Mesendoderm (in vitro differentiated cells): ENCODE measurements at regions not wholly inside any gene's neighbourhood (a gene's known extent, or its start where the extent isn't known, plus 50 kb on each side); places are given as distances from the start of the nearest gene placed in this dataset.

Experiments used
- DNase-seq: peaks from one replicate; pipeline ENCODE4 v3.0.0; 2013
- H2AK5ac ChIP-seq: 2 replicates; pipeline ENCODE4 v1.6.1; 2013; ENCODE audit warnings: low read length, inconsistent platforms
- H2BK120ac ChIP-seq: 2 replicates; pipeline ENCODE4 v1.6.1; 2013; ENCODE audit warnings: low read depth, mild to moderate bottlenecking, low read length, moderate library complexity, mixed read lengths
- H2BK15ac ChIP-seq: replicated peaks from 2 replicates; pipeline ENCODE4 v1.6.1; 2013; ENCODE audit warnings: low read depth, mild to moderate bottlenecking, moderate library complexity
- H2BK5ac ChIP-seq: 2 replicates; pipeline ENCODE4 v1.6.1; 2013; ENCODE audit warnings: low read length, inconsistent platforms
- H3K18ac ChIP-seq: 2 replicates; pipeline ENCODE4 v1.6.1; 2013; ENCODE audit warnings: mild to moderate bottlenecking, low read length, mixed read lengths
- H3K23ac ChIP-seq: one replicate; pipeline ENCODE4 v1.6.1; 2013; ENCODE audit warnings: low read length
- H3K27ac ChIP-seq: 2 replicates; pipeline ENCODE4 v1.5.1; 2013; ENCODE audit warnings: low read depth, mild to moderate bottlenecking, inconsistent platforms, low read length, moderate library complexity
- H3K27me3 ChIP-seq: 2 replicates; pipeline ENCODE4 v1.6.1; 2013; ENCODE audit warnings: low read length, control low read depth, mild to moderate bottlenecking, inconsistent platforms; ENCODE audit not compliant: insufficient read depth, poor library complexity
- H3K36me3 ChIP-seq: 2 replicates; pipeline ENCODE4 v1.6.1; 2013; ENCODE audit warnings: low read length, inconsistent platforms; ENCODE audit not compliant: control insufficient read depth, insufficient read depth
- H3K4ac ChIP-seq: one replicate; pipeline ENCODE4 v1.6.1; 2013; ENCODE audit warnings: low read depth, mild to moderate bottlenecking, low read length, moderate library complexity
- H3K4me1 ChIP-seq: 2 replicates; pipeline ENCODE4 v1.6.1; 2013; ENCODE audit warnings: low read depth, low read length, inconsistent platforms; ENCODE audit not compliant: control insufficient read depth
- H3K4me2 ChIP-seq: 2 replicates; pipeline ENCODE4 v1.6.1; 2013; ENCODE audit warnings: low read length
- H3K4me3 ChIP-seq: 2 replicates; pipeline ENCODE4 v1.5.1; 2013; ENCODE audit warnings: mild to moderate bottlenecking, low read length
- H3K56ac ChIP-seq: one replicate; pipeline ENCODE4 v1.6.1; 2013; ENCODE audit warnings: low read length
- H3K79me1 ChIP-seq: 2 replicates; pipeline ENCODE4 v1.6.1; 2013; ENCODE audit warnings: low read length, inconsistent platforms
- H3K79me2 ChIP-seq: 2 replicates; pipeline ENCODE4 v1.6.1; 2013; ENCODE audit warnings: mild to moderate bottlenecking, low read length; ENCODE audit not compliant: control insufficient read depth, insufficient read depth
- H3K9ac ChIP-seq: 2 replicates; pipeline ENCODE4 v1.6.1; 2013; ENCODE audit warnings: low read length, inconsistent platforms
- H4K5ac ChIP-seq: one replicate; pipeline ENCODE4 v1.6.1; 2013; ENCODE audit warnings: low read length
- H4K8ac ChIP-seq: one replicate; pipeline ENCODE4 v1.6.1; 2013; ENCODE audit warnings: low read depth, mild to moderate bottlenecking, control low read depth, low read length, moderate library complexity
- WGBS: extraction: QIAGEN DNeasy Blood & Tissue Kit; methylation state at CpG from one replicate; pipeline ENCODE4 v1.1.7; 2013; ENCODE audit warnings: low lambda C conversion rate, missing lambda C conversion rate; ENCODE audit not compliant: insufficient coverage; ENCODE audit errors: extremely low coverage; 5-methylcytosine and 5-hydroxymethylcytosine counted together

DNA sequence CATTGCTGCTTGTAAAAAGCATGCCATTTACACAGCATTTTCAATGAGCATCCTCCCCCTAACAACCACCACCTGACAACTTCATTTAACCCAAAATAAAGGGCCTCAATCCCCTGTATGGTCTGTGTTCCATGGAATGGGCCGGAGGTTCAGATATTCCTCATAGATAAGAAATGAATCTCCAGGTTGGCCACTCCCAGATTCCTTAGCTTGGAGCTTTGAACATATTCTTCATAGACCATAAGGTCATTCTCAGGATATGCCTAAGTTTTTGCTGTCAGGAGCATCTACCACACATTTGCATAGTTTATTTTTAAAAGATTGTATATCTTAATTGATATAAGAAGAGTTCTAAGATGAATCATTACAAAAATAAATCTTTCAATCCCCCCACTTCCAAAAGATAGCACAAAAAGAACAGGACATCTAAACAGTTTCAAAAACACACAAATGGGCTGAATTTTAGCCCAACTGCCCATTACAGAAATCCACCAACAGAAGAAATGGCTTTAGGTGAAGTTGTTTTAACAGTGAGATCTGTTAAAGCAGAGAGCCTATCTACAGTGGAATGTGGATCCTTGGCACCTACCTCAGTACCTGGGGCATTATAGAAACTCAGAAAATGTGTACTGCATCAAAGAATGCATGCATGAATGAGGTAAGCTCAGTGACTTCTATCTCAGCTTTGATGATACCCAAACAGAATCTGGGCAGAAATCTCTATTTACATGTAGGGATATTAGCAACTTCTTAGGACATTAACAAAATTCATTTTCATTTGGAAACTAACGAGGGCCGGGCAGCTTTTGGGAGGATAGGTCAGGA is 179.8 kb downstream of the SEC61B start:
- no peaks in the 10 kb centered on the region for H3K4me1 ChIP-seq
- no peak overlapping the region for H4K5ac ChIP-seq
- H3K56ac ChIP-seq: no peak overlapping the region
- H3K36me3 ChIP-seq: no peaks in the 10 kb centered on the region
- H3K4ac ChIP-seq: no peak overlapping the region
- no peaks in the 10 kb centered on the region for H3K79me1 ChIP-seq
- H2BK15ac ChIP-seq: no peak overlapping the region
- H2BK120ac ChIP-seq: no peak overlapping the region
- H3K4me3 ChIP-seq: no peak overlapping the region
- no peak for DNase-seq
- no CpG with 5 or more reads among the region's 3 CpGs for WGBS
- H3K27me3 ChIP-seq: no peaks in the 10 kb centered on the region
- H3K9ac ChIP-seq: no peak overlapping the region
- H3K27ac ChIP-seq: no peak overlapping the region
- H3K79me2 ChIP-seq: no peaks in the 10 kb centered on the region
- H2BK5ac ChIP-seq: no peak overlapping the region
- H4K8ac ChIP-seq: no peak overlapping the region
- H3K18ac ChIP-seq: no peak overlapping the region
- H3K4me2 ChIP-seq: no peak overlapping the region
- H2AK5ac ChIP-seq: no peak overlapping the region
- no peak overlapping the region for H3K23ac ChIP-seq

DNA sequence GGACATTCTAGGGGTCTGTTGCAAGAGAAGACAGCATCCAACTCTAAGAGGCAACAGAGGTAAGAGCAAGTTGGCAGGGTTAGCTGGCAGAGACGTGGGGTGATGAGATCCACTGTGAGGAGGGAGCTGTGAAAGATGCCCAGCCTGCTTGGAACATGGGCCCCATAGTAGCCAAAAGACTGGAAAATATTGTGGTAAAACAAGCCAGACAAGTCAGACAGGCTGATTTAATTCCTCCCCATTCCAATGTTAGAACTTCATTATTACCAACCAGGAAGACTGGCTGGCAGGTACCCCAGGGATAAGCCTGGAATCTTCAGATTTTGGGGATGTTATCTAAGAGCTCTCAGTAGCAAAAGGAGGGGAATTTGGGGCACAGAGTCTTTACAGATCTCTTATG is 181.3 kb downstream of the SEC61B start:
- Histone ChIP-seq H3K56ac (no peak overlapping the region), H2BK15ac (no peak overlapping the region), H3K27me3 (no peaks in the 10 kb centered on the region), H3K36me3 (no peaks in the 10 kb centered on the region), H3K79me1 (no peaks in the 10 kb centered on the region), H2BK5ac (no peak overlapping the region), H3K4me2 (no peak overlapping the region), H3K79me2 (no peaks in the 10 kb centered on the region), H4K8ac (no peak overlapping the region), H3K23ac (no peak overlapping the region), H3K27ac (no peak overlapping the region), H3K9ac (no peak overlapping the region), H3K18ac (no peak overlapping the region), H3K4ac (no peak overlapping the region), H4K5ac (no peak overlapping the region), H2BK120ac (no peak overlapping the region), H3K4me1 (no peaks in the 10 kb centered on the region), H3K4me3 (no peak overlapping the region), H2AK5ac (no peak overlapping the region)
- DNase-seq: no peak
- WGBS: no CpG with 5 or more reads among the region's 1 CpG

DNA sequence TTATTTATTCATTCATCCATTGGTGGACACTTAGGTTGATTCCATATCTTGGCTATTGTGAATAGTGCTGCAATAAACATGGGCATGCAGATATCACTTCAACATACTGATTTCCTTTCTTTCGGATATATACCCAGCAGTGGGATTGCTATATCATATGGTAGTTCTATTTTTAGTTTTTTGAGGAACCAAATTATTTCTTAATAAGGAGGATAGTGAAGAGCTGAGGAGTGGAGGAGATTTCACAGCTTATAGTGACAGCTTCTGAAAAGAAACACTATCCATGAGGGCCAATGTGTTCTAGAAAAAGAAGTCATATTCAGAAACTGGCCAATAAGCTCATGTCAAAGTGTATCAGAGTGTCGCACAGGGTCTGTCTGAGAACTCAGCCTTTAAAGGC is 183.3 kb downstream of the SEC61B start:
- H3K27me3 ChIP-seq: no peaks in the 10 kb centered on the region
- no peaks in the 10 kb centered on the region for H3K79me1 ChIP-seq
- no peak overlapping the region for H3K4me3 ChIP-seq
- no peak overlapping the region for H4K5ac ChIP-seq
- no peak overlapping the region for H2AK5ac ChIP-seq
- H3K4me2 ChIP-seq: no peak overlapping the region
- no peak for DNase-seq
- no peak overlapping the region for H3K56ac ChIP-seq
- no peaks in the 10 kb centered on the region for H3K79me2 ChIP-seq
- H3K18ac ChIP-seq: no peak overlapping the region
- H3K23ac ChIP-seq: no peak overlapping the region
- no peaks in the 10 kb centered on the region for H3K36me3 ChIP-seq
- H2BK120ac ChIP-seq: no peak overlapping the region
- H2BK15ac ChIP-seq: no peak overlapping the region
- H3K4me1 ChIP-seq: no peaks in the 10 kb centered on the region
- no CpG with 5 or more reads among the region's 2 CpGs for WGBS
- no peak overlapping the region for H2BK5ac ChIP-seq
- no peak overlapping the region for H4K8ac ChIP-seq
- H3K4ac ChIP-seq: no peak overlapping the region
- no peak overlapping the region for H3K27ac ChIP-seq
- H3K9ac ChIP-seq: no peak overlapping the region

DNA sequence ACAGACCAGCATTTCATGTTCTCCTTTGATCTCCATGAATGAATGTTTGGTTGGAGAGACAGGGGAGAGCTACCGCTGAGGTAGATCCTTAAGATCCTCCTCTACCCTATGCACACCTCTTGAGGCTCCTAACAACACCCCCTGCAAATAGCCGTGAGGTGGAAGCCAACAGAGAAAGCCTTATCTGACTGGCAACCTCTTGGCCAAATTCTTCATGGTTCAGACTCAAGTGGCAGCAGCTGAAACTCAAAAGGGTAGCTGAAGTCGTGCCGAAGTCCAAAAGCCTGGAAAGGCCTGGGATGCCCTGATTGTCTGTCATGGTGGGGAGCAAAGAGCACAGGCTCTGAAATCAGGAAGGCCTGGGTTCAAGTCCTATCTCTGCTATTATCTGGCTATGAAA is 184.9 kb downstream of the SEC61B start:
- H3K4ac ChIP-seq: no peak overlapping the region
- no peak overlapping the region for H3K4me3 ChIP-seq
- WGBS: no CpG with 5 or more reads among the region's 4 CpGs
- no peak overlapping the region for H4K5ac ChIP-seq
- H3K56ac ChIP-seq: no peak overlapping the region
- no peaks in the 10 kb centered on the region for H3K4me1 ChIP-seq
- H2BK15ac ChIP-seq: no peak overlapping the region
- no peak overlapping the region for H2BK5ac ChIP-seq
- no peaks in the 10 kb centered on the region for H3K79me1 ChIP-seq
- no peak overlapping the region for H3K23ac ChIP-seq
- no peak overlapping the region for H3K27ac ChIP-seq
- no peak for DNase-seq
- H3K27me3 ChIP-seq: no peaks in the 10 kb centered on the region
- no peak overlapping the region for H3K9ac ChIP-seq
- H3K79me2 ChIP-seq: no peaks in the 10 kb centered on the region
- H3K36me3 ChIP-seq: no peaks in the 10 kb centered on the region
- no peak overlapping the region for H2BK120ac ChIP-seq
- no peak overlapping the region for H4K8ac ChIP-seq
- H3K4me2 ChIP-seq: no peak overlapping the region
- no peak overlapping the region for H3K18ac ChIP-seq
- no peak overlapping the region for H2AK5ac ChIP-seq

DNA sequence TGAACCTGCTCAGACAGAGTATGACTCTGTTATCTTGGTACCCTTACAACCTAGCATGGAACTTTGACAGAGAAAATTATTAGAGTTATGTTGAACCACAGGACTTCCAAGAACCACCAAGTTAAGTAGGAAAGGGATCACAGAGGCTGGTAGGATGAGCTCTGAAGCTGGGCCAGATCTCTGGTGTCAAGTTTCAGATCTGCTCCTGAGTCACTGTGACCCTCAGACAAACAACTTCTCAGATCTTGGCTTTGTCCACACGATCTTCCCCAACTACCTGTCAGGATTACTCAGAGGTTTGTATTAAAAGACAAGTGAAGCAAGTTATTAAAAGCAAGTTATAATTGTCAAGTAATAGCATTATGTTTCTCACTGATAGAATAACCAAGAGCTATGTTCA is 189.0 kb downstream of the SEC61B start:
- Histone ChIP-seq H3K56ac (no peak overlapping the region), H3K4me1 (no peaks in the 10 kb centered on the region), H3K4me3 (no peak overlapping the region), H3K4ac (no peak overlapping the region), H3K27me3 (no peaks in the 10 kb centered on the region), H2BK5ac (no peak overlapping the region), H3K79me1 (no peaks in the 10 kb centered on the region), H3K36me3 (no peaks in the 10 kb centered on the region), H3K4me2 (no peak overlapping the region), H3K27ac (no peak overlapping the region), H3K18ac (peak overlapping the region; percentile 14), H3K9ac (no peak overlapping the region), H3K79me2 (no peaks in the 10 kb centered on the region), H4K8ac (no peak overlapping the region), H2AK5ac (no peak overlapping the region), H4K5ac (no peak overlapping the region), H2BK15ac (no peak overlapping the region), H2BK120ac (no peak overlapping the region), H3K23ac (no peak overlapping the region)
- peak; percentile 34 for DNase-seq
- no CpG with 5 or more reads among the region's 1 CpG for WGBS
